NCI-H146 treated with DMSO at 0.1 percent for 48 hours (cell line): ENCODE measurements at regions not wholly inside any gene's neighbourhood (a gene's known extent, or its start where the extent isn't known, plus 50 kb on each side); places are given as distances from the start of the nearest gene placed in this dataset.
"Not testable (repeated sequence)": the region's sequence is repeated elsewhere in the genome, so short reads cannot be mapped to it uniquely, and the experiment has no call there.

Experiments used
- DNase-seq: peaks from one replicate; lab custom pipeline; 2025; ENCODE audit not compliant: unreplicated experiment; lab: John Stamatoyannopoulos, UW

- DNase-seq = no peak
Measured at GRCh38 chr3:115204475-115204874, 57.4 kb upstream of the ZBTB20 start.

GRCh38 chr3:115208066-115208750 is 61.1 kb upstream of the ZBTB20 start:
- no peak for DNase-seq

GRCh38 chr3:115211810-115212492 is 64.9 kb upstream of the ZBTB20 start:
- DNase-seq = no peak

- DNase-seq = no peak
Measured at GRCh38 chr3:115212615-115213014, 65.5 kb upstream of the ZBTB20 start.

- not testable (repeated sequence) for DNase-seq
Measured at GRCh38 chr3:115213052-115213451, 66.0 kb upstream of the ZBTB20 start.

- DNase-seq = no peak
Measured at GRCh38 chr3:115217292-115217677, 70.2 kb upstream of the ZBTB20 start.

- DNase-seq = peak; percentile 97
Measured at GRCh38 chr3:115217678-115218451, 70.8 kb upstream of the ZBTB20 start.

- DNase-seq = peak; percentile 85
Measured at GRCh38 chr3:115218859-115219258, 71.8 kb upstream of the ZBTB20 start.

GRCh38 chr3:115224687-115225086 is 77.6 kb upstream of the ZBTB20 start:
- no peak for DNase-seq

- DNase-seq = no peak
Measured at GRCh38 chr3:115226844-115227445, 79.9 kb upstream of the ZBTB20 start.

GRCh38 chr3:115227461-115227860 is 80.4 kb upstream of the ZBTB20 start:
- no peak for DNase-seq

- DNase-seq = no peak
Measured at GRCh38 chr3:115228266-115228665, 81.2 kb upstream of the ZBTB20 start.

GRCh38 chr3:115232167-115232566 is 85.1 kb upstream of the ZBTB20 start:
- DNase-seq = no peak

- DNase-seq = no peak
Measured at GRCh38 chr3:115233021-115233420, 85.9 kb upstream of the ZBTB20 start.

GRCh38 chr3:115236496-115236895 is 89.4 kb upstream of the ZBTB20 start:
- no peak for DNase-seq

GRCh38 chr3:115239717-115240116 is 92.6 kb upstream of the ZBTB20 start:
- peak; percentile 97 for DNase-seq

GRCh38 chr3:115244350-115244749 is 97.3 kb upstream of the ZBTB20 start:
- no peak for DNase-seq

- no peak for DNase-seq
Measured at GRCh38 chr3:115245438-115245837, 98.3 kb upstream of the ZBTB20 start.

GRCh38 chr3:115245899-115246298 is 98.8 kb upstream of the ZBTB20 start:
- no peak for DNase-seq

- DNase-seq = no peak
Measured at GRCh38 chr3:115246461-115247020, 99.5 kb upstream of the ZBTB20 start.

GRCh38 chr3:115248274-115248673 is 101.2 kb upstream of the ZBTB20 start:
- no peak for DNase-seq
